Kidney (tissue), 13 donors: ENCODE measurements at regions not wholly inside any gene's neighbourhood (a gene's known extent, or its start where the extent isn't known, plus 50 kb on each side); places are given as distances from the start of the nearest gene placed in this dataset.

Experiments used
- DNase-seq, 5 donors: peaks; one replicate each; pipeline ENCODE4 v3.0.0-alpha.2; 2013 to 2020
- FAIRE-seq: peaks from 2 replicates; lab custom pipeline; 2012; peaks lifted over from hg19 to GRCh38; lab: Jason Lieb, UNC
- H3K27ac ChIP-seq, 2 donors: one replicate each; pipeline ENCODE4 v1.7.0; 2013; ENCODE audit warnings: low read depth in 2 of 2, low read length in 2 of 2, inconsistent platforms in 1 of 2
- H3K27me3 ChIP-seq: one replicate; pipeline ENCODE4 v1.7.1; 2013; ENCODE audit warnings: low read length, inconsistent platforms; ENCODE audit not compliant: control insufficient read depth, insufficient read depth
- H3K36me3 ChIP-seq, 3 donors: one replicate each; pipeline versions ENCODE4 v1.7.0 to v1.7.1; 2013; ENCODE audit warnings: low read length in 3 of 3, control low read depth in 1 of 3, inconsistent platforms in 1 of 3; ENCODE audit not compliant: insufficient read depth in 3 of 3, control insufficient read depth in 2 of 3
- H3K4me1 ChIP-seq, 3 donors: one replicate each; pipeline versions ENCODE4 v1.7.0 to v1.7.1; 2013; ENCODE audit warnings: low read length in 3 of 3, inconsistent platforms in 1 of 3, low read depth in 1 of 3; ENCODE audit not compliant: control insufficient read depth in 2 of 3, insufficient read depth in 2 of 3
- H3K4me3 ChIP-seq, 3 donors: one replicate each; pipeline versions ENCODE4 v1.7.0 to v1.8.1; 2013; ENCODE audit warnings: low read length in 3 of 3, control low read depth in 1 of 3, inconsistent platforms in 1 of 3
- H3K9ac ChIP-seq, 3 donors: one replicate each; pipeline versions ENCODE4 v1.7.0 to v1.7.1; 2013; ENCODE audit warnings: low read length in 3 of 3, control low read depth in 1 of 3, inconsistent platforms in 1 of 3
- H3K9me3 ChIP-seq, 3 donors: one replicate each; pipeline versions ENCODE4 v1.7.0 to v1.7.1; 2013; ENCODE audit warnings: low read length in 3 of 3, control low read depth in 1 of 3, inconsistent platforms in 1 of 3; ENCODE audit not compliant: control insufficient read depth in 2 of 3, insufficient read depth in 1 of 3
- intact Hi-C: fragments of 100-400 bp; cut with DNase I; formaldehyde crosslinking; loops from one replicate; pipeline ENCODE4 v1.11.1; 2022
- TF ChIP-seq, protein P1 (sequence below): IDR thresholded peaks from 3 replicates; pipeline ENCODE4 v1.5.1; 2012; ENCODE audit warnings: mild to moderate bottlenecking, moderate library complexity, borderline replicate concordance; ENCODE audit not compliant: insufficient read depth; ENCODE audit errors: extremely low read depth
- donor health status: control.
- donor health status: control.
- donor health status: control.
- donor health status: control.
- donor health status: control.
- donor health status: DM: yes; HTN: yes; CAD: no.
- donor health status: Normal renal cell carcinoma (clear cell type).

DNA sequence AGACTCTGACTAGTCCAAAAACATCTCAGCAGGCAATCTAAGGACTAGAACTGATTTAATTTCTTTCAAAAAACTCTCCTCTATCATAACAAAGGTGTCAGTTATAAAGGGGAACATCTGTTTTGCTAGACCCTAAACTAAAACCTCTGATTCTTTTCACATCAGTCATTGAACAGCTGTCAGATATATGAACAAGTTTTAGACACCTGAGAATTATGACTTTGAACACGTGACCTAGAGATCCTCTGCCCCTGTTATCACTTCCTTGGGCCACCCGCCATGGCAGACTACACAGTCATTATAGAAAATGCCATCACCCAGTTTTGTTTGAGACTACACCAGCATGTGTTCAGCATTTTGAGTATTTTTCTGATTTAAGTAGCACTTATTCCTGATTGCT, 282.3 kb upstream of the TBL1XR1 start:
- Histone ChIP-seq H3K9me3 (no peaks in the 10 kb centered on the region), H3K36me3 (no peaks in the 10 kb centered on the region)

DNA sequence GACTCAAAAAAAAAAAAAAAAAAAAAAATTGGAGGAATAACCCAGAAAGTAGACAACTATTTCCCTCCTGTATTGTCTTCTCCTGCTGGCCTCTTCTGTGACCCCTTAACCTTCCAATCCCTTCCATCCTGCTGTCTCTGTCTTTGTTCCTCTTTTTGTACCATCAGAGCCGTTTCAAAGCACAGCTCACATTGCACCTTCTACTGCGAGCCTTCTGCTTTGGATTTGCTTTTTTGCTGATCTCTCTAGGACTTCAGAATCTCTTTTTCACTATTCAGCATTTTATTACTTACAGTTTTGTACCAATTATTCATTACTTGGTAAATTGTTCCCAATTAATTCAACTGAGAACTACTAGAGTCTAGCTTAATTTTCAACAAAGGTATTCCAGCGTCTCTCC, 284.0 kb upstream of the TBL1XR1 start:
- FAIRE-seq, result no peak
- H3K36me3 ChIP-seq, result no peaks in the 10 kb centered on the region
- intact Hi-C loops, result no loop called here
- TF ChIP-seq, protein P1, sequence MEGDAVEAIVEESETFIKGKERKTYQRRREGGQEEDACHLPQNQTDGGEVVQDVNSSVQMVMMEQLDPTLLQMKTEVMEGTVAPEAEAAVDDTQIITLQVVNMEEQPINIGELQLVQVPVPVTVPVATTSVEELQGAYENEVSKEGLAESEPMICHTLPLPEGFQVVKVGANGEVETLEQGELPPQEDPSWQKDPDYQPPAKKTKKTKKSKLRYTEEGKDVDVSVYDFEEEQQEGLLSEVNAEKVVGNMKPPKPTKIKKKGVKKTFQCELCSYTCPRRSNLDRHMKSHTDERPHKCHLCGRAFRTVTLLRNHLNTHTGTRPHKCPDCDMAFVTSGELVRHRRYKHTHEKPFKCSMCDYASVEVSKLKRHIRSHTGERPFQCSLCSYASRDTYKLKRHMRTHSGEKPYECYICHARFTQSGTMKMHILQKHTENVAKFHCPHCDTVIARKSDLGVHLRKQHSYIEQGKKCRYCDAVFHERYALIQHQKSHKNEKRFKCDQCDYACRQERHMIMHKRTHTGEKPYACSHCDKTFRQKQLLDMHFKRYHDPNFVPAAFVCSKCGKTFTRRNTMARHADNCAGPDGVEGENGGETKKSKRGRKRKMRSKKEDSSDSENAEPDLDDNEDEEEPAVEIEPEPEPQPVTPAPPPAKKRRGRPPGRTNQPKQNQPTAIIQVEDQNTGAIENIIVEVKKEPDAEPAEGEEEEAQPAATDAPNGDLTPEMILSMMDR, result no peak
- no peak overlapping the region for H3K4me3 ChIP-seq
- H3K4me1 ChIP-seq, result peaks cover 0 to 15% (median 0%) of the 10 kb centered on the region in 3 donors
- no peak overlapping the region for H3K9ac ChIP-seq
- H3K9me3 ChIP-seq, result peaks cover 0 to 10% (median 0%) of the 10 kb centered on the region in 3 donors
- no peak overlapping the region for H3K27ac ChIP-seq
- no peak for DNase-seq
- H3K27me3 ChIP-seq, result no peaks in the 10 kb centered on the region

More for the DNA sequence above, 282.3 kb upstream of the TBL1XR1 start:
- TF ChIP-seq, protein P1, result no peak
- no peak for FAIRE-seq
- intact Hi-C loops, result no loop called here
- H3K4me1 ChIP-seq, result peaks cover 0 to 15% (median 0%) of the 10 kb centered on the region in 3 donors
- no peak overlapping the region for H3K9ac ChIP-seq
- H3K4me3 ChIP-seq, result no peak overlapping the region
- no peaks in the 10 kb centered on the region for H3K27me3 ChIP-seq
- DNase-seq, result no peak
- H3K27ac ChIP-seq, result no peak overlapping the region

DNA sequence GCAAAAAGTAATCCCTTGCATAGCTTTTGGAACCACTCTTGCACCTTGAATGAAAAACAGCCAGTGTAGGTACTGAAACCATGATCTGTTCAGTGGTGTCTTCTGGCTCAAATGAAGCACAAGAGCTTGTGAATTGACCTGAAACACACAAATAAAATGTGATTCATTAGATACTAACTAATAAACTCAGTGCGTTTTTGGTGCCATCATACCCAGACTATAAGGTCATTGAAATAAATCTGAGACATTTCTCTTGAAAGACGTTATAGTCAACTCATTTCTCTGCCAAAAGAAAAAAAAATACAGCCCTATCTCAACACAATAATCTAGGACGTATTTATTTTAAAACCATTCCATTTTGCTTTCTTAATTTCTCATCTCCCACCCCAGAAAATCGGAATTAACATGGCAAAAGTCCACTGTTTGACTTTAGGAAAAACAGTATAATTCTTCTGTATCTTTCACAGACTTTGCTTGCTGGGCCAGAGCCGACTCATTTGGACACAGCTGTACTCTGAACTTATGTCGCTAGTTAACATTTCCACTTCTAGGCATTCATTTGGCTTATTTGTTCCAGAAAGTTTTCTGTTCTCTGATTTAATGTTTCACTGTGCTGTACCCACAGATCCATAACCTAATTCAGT, 284.9 kb upstream of the TBL1XR1 start:
- peak in 1 of 5 donors; percentile 43 for DNase-seq
- peaks cover 0 to 15% (median 0%) of the 10 kb centered on the region in 3 donors for H3K4me1 ChIP-seq
- intact Hi-C loops, result no loop called here

More for the DNA sequence above, 284.9 kb upstream of the TBL1XR1 start:
- Histone ChIP-seq H3K27ac (peak overlapping the region in 1 of 2 donors; percentile 56), H3K9ac (no peak overlapping the region), H3K9me3 (peaks cover 0 to 10% (median 0%) of the 10 kb centered on the region in 3 donors), H3K27me3 (no peaks in the 10 kb centered on the region), H3K36me3 (no peaks in the 10 kb centered on the region), H3K4me3 (no peak overlapping the region)
- no peak for FAIRE-seq
- TF ChIP-seq, protein P1, result no peak
